SK-N-SH treated with all-trans-retinoic acid at 6 μM for 48 hours (cell line): ENCODE measurements at regions not wholly inside any gene's neighbourhood (a gene's known extent, or its start where the extent isn't known, plus 50 kb on each side); places are given as distances from the start of the nearest gene placed in this dataset.

Experiments used
- ATAC-seq: fragments of 200-7000 bp; cut with Tn5 transposase; 3 replicates; pipeline ENCODE4 v1.9.1; 2020; ENCODE audit warnings: mild to moderate bottlenecking, moderate library complexity
- ARNTL ChIP-seq: fragments of 450-650 bp; formaldehyde crosslinking; IDR thresholded peaks from 2 replicates; pipeline ENCODE4 v1.5.0; 2020; ENCODE audit warnings: low read depth, mild to moderate bottlenecking, moderate library complexity, borderline replicate concordance
- CREB5 ChIP-seq: fragments of 250-450 bp; sonication (Bioruptor Pico); IDR thresholded peaks from 2 replicates; pipeline ENCODE4 v1.5.1; 2020; ENCODE audit warnings: low read depth, mild to moderate bottlenecking, moderate library complexity
- CSDC2 ChIP-seq: fragments of 250-450 bp; sonication (Bioruptor Pico); IDR thresholded peaks from 2 replicates; pipeline ENCODE4 v1.5.0; 2020; ENCODE audit warnings: mild to moderate bottlenecking, moderate library complexity
- CSRNP3 ChIP-seq: fragments of 250-450 bp; sonication (Bioruptor Pico); IDR thresholded peaks from 2 replicates; pipeline ENCODE4 v1.5.1; 2021; ENCODE audit warnings: mild to moderate bottlenecking, moderate library complexity
- GLIS3 ChIP-seq: fragments of 250-450 bp; sonication (Bioruptor Pico); IDR thresholded peaks from 2 replicates; pipeline ENCODE4 v1.5.0; 2020; ENCODE audit warnings: mild to moderate bottlenecking, moderate library complexity
- ISL1 ChIP-seq: fragments of 250-450 bp; sonication (Bioruptor Pico); IDR thresholded peaks from 2 replicates; pipeline ENCODE4 v2.1.2; 2022; ENCODE audit warnings: mild to moderate bottlenecking, moderate library complexity
- OSR1 ChIP-seq: fragments of 250-450 bp; sonication (Bioruptor Pico); IDR thresholded peaks from 2 replicates; pipeline ENCODE4 v1.8.0; 2022; ENCODE audit warnings: moderate library complexity, mild to moderate bottlenecking, inconsistent platforms
- PATZ1 ChIP-seq: fragments of 250-450 bp; sonication (Bioruptor Pico); IDR thresholded peaks from 2 replicates; pipeline ENCODE4 v1.8.0; 2020; ENCODE audit warnings: mild to moderate bottlenecking, moderate library complexity, borderline replicate concordance
- POU6F1 ChIP-seq: fragments of 250-450 bp; sonication (Bioruptor Pico); IDR thresholded peaks from 2 replicates; pipeline ENCODE4 v1.8.0; 2021; ENCODE audit warnings: low read depth, mild to moderate bottlenecking, moderate library complexity, borderline replicate concordance
- PPARA ChIP-seq: fragments of 250-450 bp; sonication (Bioruptor Pico); IDR thresholded peaks from 2 replicates; pipeline ENCODE4 v1.5.0; 2020; ENCODE audit warnings: mild to moderate bottlenecking, borderline replicate concordance
- RARB ChIP-seq: fragments of 250-450 bp; sonication (Bioruptor Pico); IDR thresholded peaks from 2 replicates; pipeline ENCODE4 v1.8.0; 2021; ENCODE audit warnings: mild to moderate bottlenecking, moderate library complexity
- SNAI2 ChIP-seq: fragments of 250-450 bp; sonication (Bioruptor Pico); IDR thresholded peaks from 2 replicates; pipeline ENCODE4 v1.5.0; 2020; ENCODE audit warnings: mild to moderate bottlenecking, moderate library complexity
- TCF4 ChIP-seq: fragments of 250-450 bp; sonication (Bioruptor Pico); IDR thresholded peaks from 2 replicates; pipeline ENCODE4 v1.8.0; 2021; ENCODE audit warnings: mild to moderate bottlenecking, moderate library complexity, borderline replicate concordance
- TOX ChIP-seq: fragments of 250-450 bp; sonication (Bioruptor Pico); IDR thresholded peaks from 2 replicates; pipeline ENCODE4 v1.8.0; 2021; ENCODE audit warnings: mild to moderate bottlenecking, moderate library complexity, borderline replicate concordance
- TSHZ2 ChIP-seq: fragments of 250-450 bp; sonication (Bioruptor Pico); IDR thresholded peaks from 2 replicates; pipeline ENCODE4 v1.5.0; 2020; ENCODE audit warnings: mild to moderate bottlenecking, moderate library complexity
- ZFP3 ChIP-seq: fragments of 250-450 bp; sonication (Bioruptor Pico); IDR thresholded peaks from 2 replicates; pipeline ENCODE4 v1.5.0; 2020; ENCODE audit warnings: mild to moderate bottlenecking, moderate library complexity
- ZFP30 ChIP-seq: fragments of 450-650 bp; formaldehyde crosslinking; IDR thresholded peaks from 2 replicates; pipeline ENCODE4 v1.5.0; 2022; ENCODE audit warnings: mild to moderate bottlenecking, moderate library complexity
- ZNF565 ChIP-seq: fragments of 450-650 bp; formaldehyde crosslinking; conservative IDR thresholded peaks from 2 replicates; pipeline ENCODE4 v1.5.0; 2020; ENCODE audit warnings: low read depth, mild to moderate bottlenecking, moderate library complexity
- ZNF8 ChIP-seq: fragments of 450-650 bp; formaldehyde crosslinking; IDR thresholded peaks from 2 replicates; pipeline ENCODE4 v1.5.0; 2020; ENCODE audit warnings: mild to moderate bottlenecking, moderate library complexity

- TF ChIP-seq TSHZ2 (CRISPR knock-in tag): no peak
- TF ChIP-seq CREB5: no peak
- TF ChIP-seq ZFP3: no peak
- TF ChIP-seq CSDC2 (CRISPR knock-in tag): no peak
- no peak for TF ChIP-seq ISL1 (CRISPR knock-in tag)
- TF ChIP-seq OSR1: no peak
- no peak for TF ChIP-seq SNAI2 (CRISPR knock-in tag)
- no peak for TF ChIP-seq RARB (CRISPR knock-in tag)
- TF ChIP-seq CSRNP3 (CRISPR knock-in tag): no peak
- TF ChIP-seq ARNTL (CRISPR knock-in tag): no peak
- TF ChIP-seq PATZ1 (CRISPR knock-in tag): no peak
- no peak for TF ChIP-seq TOX (CRISPR knock-in tag)
- TF ChIP-seq TCF4 (CRISPR knock-in tag): no peak
- TF ChIP-seq PPARA (CRISPR knock-in tag): no peak
- TF ChIP-seq ZFP30: no peak
- no peak for ATAC-seq
Observed at GRCh38 chr11:119845305-119845704, 116.3 kb upstream of the NECTIN1 start.

GRCh38 chr11:119844808-119845207 is 115.8 kb upstream of the NECTIN1 start:
- TF ChIP-seq RARB (CRISPR knock-in tag) (no peak), GLIS3 (CRISPR knock-in tag) (no peak), OSR1 (no peak), CSRNP3 (CRISPR knock-in tag) (no peak), ZNF8 (CRISPR knock-in tag) (no peak), CREB5 (no peak), POU6F1 (CRISPR knock-in tag) (no peak), SNAI2 (CRISPR knock-in tag) (no peak)
- no peak for ATAC-seq

- TF ChIP-seq ISL1 (CRISPR knock-in tag): no peak
- no peak for TF ChIP-seq CSDC2 (CRISPR knock-in tag)
- TF ChIP-seq ZNF565 (CRISPR knock-in tag): no peak
- ATAC-seq: no peak
Observed at GRCh38 chr11:119843877-119844276, 114.9 kb upstream of the NECTIN1 start.
